ENCODE measurements at regions not wholly inside any gene's neighbourhood (a gene's known extent, or its start where the extent isn't known, plus 50 kb on each side); places are given as distances from the start of the nearest gene placed in this dataset.

DNA sequence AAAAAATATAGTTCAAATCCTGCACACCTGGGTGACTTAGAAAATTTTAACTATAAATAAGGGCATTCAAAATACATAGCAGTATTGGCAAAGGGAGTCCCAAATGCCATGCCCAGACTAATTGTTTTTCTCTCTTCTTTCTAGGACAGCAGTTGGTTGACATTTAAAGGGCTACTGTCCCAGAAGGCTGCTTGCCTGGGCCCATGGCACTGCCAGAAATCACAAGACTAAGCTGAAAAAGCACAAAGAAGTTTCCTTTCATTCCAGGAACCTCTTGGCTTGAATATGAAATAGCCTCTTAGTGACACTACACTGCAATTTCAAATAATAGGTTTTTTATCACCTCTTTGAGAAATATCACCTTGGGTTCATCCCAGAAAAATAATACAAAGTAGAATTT lies 388.9 kb upstream of the TRPC7 start:
- TF ChIP-seq EP300 (conservative IDR thresholded peaks at IDR 0.05; ENCODE audit: poor library complexity, severe bottlenecking) = no peak
- TF ChIP-seq, protein P1, sequence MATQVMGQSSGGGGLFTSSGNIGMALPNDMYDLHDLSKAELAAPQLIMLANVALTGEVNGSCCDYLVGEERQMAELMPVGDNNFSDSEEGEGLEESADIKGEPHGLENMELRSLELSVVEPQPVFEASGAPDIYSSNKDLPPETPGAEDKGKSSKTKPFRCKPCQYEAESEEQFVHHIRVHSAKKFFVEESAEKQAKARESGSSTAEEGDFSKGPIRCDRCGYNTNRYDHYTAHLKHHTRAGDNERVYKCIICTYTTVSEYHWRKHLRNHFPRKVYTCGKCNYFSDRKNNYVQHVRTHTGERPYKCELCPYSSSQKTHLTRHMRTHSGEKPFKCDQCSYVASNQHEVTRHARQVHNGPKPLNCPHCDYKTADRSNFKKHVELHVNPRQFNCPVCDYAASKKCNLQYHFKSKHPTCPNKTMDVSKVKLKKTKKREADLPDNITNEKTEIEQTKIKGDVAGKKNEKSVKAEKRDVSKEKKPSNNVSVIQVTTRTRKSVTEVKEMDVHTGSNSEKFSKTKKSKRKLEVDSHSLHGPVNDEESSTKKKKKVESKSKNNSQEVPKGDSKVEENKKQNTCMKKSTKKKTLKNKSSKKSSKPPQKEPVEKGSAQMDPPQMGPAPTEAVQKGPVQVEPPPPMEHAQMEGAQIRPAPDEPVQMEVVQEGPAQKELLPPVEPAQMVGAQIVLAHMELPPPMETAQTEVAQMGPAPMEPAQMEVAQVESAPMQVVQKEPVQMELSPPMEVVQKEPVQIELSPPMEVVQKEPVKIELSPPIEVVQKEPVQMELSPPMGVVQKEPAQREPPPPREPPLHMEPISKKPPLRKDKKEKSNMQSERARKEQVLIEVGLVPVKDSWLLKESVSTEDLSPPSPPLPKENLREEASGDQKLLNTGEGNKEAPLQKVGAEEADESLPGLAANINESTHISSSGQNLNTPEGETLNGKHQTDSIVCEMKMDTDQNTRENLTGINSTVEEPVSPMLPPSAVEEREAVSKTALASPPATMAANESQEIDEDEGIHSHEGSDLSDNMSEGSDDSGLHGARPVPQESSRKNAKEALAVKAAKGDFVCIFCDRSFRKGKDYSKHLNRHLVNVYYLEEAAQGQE (IDR thresholded peaks at IDR 0.05; ENCODE audit: borderline replicate concordance) = no peak
- no peak for TF ChIP-seq CTCF (IDR thresholded peaks at IDR 0.05; ENCODE audit: poor library complexity, severe bottlenecking)
- no peak for TF ChIP-seq SMC3 (conservative IDR thresholded peaks at IDR 0.05; ENCODE audit: poor library complexity)

All from neural cell (in vitro differentiated cells).